Fibroblast of upper back skin (primary cell): ENCODE measurements at regions not wholly inside any gene's neighbourhood (a gene's known extent, or its start where the extent isn't known, plus 50 kb on each side); places are given as distances from the start of the nearest gene placed in this dataset.
"Not testable (repeated sequence)": the region's sequence is repeated elsewhere in the genome, so short reads cannot be mapped to it uniquely, and the experiment has no call there.

Experiments used
- DNase-seq: peaks from one replicate; pipeline ENCODE4 v3.0.0-alpha.2; 2013

DNA sequence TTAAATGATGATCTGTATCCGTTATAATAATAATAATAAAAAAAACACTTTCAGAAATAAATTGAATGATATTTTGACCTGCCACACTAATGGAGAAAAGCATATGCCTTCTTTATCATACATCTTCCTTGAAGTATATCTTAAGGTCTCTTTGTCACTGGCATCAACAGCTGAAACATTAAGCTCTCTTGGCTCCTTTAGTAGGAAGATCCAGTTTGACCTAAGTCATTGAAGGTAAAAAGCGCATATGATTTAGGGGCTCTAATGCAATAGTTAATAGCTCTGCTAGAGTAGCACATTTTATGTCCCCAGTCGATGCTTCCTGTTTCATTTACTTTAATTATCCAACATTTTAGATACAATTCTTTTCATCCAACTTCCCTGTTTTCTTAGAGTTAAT, 1010.8 kb downstream of the STPG2 start:
- no peak for DNase-seq

DNA sequence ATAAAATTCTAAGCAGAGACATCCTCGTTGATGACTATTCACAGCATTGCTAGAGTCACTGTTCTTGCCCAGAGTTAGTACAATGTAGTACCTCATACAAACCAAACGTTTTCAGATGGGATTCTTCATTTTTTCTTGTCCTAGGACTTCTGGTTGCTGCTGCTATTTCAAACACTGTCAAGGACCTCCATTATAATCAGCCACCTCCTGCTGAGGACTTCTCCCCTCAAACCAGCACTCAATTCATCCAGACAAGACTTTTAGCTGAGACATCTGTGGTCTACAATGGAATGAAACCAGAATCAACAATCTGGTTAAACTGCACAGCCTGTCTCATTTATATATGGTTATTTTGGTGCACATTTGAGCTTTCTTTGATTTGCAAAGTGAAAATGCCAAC, 1008.8 kb downstream of the STPG2 start:
- no peak for DNase-seq

DNA sequence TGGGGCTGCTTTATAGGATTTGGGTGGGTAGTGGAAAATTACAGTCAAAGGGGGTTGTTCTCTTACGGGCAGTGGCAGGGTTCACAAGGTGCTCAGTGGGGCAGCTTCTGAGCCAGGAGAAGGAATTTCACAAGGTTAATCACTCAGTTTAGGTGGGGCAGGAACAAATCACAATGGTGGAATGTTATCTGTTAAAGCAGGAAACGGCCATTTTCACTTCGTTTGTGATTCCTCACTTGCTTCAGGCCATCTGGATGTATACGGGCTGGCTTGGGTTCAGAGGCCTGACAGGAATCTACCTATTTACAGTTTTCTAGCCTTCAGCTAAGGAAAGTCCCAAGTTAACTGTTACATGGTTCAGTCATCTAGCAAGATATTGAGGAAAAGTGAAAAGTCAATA, 1003.5 kb downstream of the STPG2 start:
- DNase-seq, result no peak

DNA sequence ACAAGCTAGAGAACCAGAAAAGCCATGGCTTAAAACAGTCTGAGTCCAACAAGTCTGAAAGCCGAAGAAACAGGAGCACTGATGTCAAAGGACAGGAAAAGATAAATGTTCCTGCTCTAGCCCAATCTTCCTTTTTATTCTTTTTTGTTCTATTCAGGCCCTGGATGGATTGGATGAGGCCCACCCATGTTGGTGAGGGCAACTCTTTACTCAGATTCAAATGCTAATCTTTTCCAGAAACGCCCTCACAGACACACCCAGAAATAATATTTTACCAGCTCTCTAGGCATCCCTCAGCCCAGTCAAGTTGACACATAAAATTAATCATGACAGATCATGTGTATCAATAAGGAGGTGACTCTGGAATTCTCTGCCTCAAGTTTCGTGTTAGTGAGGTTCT, 1002.7 kb downstream of the STPG2 start:
- no peak for DNase-seq

DNA sequence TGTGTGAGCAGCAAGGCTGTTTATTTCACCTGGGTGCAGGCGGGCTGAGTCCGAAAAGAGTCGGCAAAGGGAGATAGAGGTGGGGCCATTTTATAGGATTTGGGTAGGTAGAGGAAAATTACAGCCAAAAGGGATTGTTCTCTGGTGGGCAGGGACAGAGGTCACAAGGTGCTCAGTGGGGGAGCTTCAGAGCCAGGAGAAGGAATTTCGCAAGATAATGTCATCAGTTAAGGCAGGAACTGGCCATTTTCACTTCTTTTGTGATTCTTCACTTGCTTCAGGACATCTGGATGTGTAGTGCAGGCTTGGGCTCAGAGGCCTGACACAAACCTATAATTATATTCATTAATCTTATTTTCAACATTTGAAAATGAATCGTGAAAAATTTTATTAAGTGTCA, 1001.9 kb downstream of the STPG2 start:
- not testable (repeated sequence) for DNase-seq

DNA sequence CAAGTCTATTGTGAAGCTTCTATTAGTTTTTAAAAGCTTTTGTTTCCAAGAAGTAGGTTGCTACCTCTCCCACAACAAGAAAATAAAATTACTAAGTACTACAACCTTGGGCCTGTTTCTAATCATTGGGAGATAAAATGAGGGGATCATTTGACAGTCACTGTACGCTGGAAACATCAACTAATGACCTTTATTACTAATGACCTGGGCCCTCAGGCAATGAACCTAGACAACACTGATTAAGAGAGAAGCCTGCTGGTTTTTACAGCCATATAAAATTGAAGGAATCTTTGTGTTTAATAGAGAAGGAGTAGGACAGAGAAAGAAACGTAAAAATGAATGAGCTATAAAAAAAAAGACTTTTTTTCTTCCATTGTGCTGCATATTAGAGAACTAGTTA, 1000.9 kb downstream of the STPG2 start:
- DNase-seq, result no peak

DNA sequence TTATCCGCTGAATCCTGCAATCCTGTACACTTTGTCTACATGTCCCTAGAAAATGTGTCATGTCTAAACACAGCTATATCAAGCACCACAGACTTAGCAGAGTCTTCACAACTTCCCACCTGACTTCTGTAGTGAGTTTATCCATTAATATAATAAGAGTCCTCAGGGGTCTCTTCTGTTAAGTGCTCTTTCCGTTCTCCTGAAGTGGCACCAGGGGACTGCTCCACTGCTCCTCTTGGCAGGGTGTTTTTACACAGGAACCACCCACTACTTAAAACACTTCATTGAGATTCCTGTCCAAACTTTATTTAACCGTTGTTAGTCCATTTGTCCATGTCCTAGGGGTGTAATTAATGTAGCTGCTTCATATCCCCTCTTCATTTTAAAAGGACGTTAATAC, 1000.4 kb downstream of the STPG2 start:
- DNase-seq, result no peak

DNA sequence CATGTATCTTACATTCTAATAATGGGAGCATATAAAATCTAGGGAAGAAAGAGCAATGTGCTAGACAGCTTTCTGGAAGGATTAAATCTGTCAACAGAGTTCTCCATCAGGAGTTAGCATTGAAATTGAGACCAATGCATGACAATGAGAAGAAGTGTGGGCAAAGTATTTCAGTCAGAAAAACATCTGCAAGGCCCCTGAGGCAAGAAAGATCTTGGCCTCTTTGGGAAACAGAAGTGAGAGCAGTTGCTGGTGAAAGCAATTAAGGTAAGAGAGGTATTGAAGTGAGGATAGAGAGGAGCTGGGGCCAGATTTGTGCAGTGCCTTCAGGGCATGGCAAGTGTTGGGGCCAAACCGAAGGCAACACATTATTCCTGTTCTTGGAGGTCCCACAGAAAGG, 999.1 kb downstream of the STPG2 start:
- DNase-seq, result no peak

DNA sequence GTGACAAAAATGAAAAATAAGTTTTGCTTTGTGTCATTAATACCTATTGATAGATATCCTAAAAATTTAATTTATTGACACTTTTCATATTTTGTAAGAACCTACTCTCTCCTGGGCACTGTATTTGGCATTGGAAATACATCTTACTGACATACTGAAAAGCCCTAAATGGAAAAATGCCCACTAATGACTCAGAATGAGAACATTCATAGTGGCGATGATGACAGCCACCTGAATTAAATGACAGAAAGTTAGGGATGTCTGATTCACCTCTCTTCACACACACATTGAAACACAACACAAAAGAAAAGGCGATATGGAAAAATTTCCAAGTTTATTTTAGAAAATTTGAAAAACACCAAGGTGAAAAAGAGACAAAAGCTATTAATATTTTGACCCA, 992.3 kb downstream of the STPG2 start:
- no peak for DNase-seq

DNA sequence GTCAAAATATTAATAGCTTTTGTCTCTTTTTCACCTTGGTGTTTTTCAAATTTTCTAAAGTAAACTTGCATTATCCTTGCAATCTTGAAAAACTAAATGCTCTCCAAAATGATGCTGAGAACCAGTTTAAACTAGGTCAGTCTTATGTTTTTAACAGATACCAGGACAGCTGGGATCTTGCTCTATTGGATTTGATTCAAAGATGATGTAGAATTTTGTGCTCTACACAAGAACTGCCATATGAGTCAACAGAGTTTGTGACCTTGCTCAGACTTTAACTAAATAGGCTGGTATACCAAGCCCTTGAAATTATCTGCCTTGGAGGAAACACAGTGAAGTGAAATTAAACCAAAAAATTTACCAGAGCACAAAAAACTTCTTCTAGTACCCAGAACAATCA, 991.1 kb downstream of the STPG2 start:
- DNase-seq, result no peak

DNA sequence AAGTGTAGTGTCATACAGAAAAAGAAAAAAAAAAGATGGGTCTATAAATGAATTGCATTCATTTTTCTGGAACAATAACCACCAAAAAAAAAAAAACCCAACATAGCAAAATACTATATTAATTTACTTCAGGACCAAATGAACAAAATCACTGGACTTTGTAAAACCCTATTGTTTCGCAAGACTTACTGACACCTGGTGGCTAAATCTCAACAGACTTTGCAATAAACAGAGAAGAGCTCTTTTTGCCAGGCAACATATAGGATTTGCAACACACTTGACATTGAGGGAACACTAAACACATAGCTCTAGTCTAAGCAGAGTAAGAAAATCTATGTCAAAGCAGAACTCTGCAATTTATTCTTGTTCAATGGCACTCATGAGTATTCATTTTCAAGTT, 990.2 kb downstream of the STPG2 start:
- DNase-seq, result no peak

DNA sequence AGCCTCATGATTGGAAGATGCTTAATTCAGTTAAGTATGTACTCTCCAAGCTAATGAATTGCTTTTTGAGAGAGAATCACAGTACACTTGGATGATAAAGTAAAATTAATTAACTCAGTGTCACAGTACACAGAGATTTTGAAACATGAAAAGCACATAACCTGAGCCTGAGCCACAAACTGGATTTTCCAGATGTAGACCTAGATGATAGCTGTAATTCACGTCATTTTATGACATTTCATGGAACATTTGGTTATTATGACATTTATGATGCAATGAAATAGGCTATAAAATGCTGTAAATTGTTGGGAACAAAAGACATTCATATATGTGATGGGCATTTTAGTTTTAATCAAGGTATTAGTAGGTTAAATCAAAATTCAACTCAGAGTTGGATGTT, 983.7 kb downstream of the STPG2 start:
- no peak for DNase-seq

DNA sequence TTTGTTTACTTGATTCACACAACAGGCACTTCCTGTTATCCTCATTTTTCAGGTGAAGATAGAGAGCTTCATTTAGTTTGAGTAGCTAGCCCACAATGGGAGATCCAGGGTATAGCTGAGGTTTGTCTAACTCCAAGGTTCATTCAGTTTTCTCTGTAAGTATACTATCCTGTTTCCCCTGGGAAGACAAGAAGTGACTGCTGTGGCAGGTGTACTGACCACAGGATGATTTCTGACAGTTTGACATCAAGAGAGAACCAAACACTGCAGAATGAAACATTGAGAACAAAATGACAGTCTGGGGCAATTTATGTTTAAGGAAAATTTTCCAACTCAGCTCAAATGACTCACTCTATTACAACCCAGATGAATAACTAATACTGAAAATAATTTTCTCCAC, 958.0 kb downstream of the STPG2 start:
- DNase-seq, result no peak

DNA sequence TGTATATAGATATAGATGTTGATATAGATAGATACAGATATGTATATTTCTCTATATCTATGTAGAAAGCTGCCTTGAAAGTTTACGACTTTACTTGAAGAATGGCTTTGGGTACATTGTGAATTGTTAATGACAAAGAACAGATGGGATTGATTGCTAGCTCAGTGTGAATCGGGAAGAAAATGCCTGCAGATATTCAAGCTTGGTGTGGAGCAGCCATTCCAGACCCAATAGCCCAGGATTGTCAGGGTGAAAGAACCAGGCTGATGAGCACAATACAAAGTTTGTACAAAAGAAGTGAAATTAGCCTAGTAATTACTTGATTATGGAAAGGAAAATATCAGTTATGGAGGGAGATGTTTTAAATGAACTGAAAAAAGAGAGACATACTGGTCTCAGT, 946.2 kb downstream of the STPG2 start:
- no peak for DNase-seq

DNA sequence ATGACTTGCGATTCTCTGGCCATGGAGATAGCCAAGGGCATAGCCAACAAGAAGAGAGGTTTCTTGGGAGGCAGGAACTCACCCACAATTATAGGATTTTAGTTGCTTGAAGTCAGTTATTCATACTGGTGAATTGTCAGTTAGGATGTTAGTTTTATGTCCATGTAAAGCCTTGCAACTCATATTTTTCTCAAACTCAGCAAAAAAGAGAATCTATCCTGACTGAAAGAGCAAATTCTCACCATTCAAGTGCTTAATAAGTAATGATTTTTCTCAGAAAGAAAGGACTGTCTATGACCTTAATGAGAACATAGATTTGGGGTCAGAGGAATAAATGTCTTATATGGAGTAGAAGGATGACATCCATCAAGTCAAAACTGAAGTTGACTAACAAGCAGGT, 934.5 kb downstream of the STPG2 start:
- DNase-seq, result no peak

DNA sequence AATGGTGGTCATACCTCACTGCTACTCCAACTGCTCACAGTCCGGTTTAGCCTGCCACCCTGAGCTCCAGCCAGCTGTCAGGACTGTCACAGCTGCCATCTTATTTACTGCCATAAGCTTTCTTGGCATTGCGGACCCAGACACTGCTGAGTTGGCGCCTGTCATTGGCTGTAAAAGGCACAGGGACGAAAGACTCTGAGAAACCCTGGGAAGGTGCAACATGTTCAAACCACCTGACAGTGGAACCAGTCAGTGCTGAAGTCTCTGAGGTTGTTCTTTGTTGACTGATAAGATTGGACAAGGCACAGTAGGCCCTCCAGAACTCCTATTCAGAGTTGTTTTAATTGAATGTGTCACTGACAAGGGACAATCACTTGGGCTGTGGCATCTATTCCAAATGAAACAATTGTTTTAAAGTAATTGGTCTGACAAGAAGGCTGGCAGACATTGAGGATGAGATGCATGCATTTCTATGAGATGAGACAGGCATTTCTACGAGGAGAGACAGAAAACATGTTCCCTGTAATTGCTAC, 927.8 kb downstream of the STPG2 start:
- no peak for DNase-seq

DNA sequence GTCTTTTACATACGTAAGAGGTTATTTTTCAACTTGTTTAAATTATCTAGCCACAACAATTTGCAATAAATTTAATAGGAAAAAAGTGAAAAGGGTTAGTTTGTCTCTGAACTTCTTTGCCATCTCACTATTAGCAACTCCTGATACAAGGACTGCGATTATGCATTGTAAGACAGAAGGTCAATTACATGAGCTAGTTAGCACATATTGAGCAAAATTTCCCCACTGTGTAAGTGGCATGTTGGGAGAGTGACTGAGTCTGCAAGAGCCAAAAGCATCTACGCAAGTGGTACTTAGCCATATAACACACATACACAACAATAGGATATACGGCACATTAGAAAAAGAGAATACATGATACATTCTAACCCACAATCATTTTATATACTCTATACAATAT, 927.2 kb downstream of the STPG2 start:
- no peak for DNase-seq

DNA sequence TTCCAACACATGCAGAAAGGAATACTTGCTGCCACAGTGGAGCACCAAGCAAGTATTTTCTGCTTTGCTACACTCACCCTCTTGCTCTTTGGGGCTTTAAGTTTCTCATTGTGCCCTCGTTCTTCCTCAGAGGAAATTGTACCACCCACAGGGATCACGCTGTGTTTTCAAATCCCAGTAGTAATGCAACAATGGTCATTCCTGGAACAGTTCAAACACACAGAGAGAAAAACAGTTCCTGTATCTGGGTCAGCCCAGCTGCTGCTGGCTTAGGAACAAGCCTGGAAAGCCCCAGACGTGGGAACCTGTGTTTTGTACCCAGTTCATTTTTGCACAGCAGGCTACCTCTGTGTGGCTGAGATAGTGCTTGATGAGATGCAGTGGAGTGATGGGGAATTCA, 907.8 kb downstream of the STPG2 start:
- DNase-seq, result no peak

DNA sequence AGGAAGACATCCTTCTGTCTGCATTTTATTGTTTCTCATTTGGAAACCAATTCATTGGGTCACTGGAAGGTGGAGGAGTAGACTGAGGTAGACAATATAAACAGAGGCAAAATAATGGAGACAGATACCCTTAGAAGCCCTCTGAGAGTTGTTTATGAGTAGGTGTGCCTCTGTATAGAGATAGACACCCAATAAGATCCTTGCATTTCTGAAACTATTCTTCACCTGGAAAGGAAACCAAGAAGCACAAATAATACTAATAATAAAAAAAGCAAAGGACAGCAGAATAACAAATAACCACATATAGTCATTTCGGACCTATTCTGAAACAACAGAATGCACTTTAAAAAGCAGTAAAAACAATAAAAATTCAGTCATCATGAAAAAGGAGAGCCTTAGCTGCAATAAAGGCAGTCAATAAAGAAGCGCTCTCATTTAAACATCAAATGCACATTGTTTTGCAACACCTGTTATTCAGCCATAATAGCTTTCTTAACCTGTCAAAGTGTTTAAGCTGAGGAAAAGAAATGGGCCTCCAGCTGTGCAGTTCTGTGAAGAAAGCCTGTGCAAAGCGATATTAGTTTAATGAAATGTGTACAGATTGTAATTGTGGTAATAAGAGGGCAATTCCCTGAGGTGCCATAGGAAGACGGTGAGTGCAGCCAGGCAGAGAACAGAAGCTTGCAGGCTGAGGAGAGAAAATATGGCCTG, 904.2 kb downstream of the STPG2 start:
- DNase-seq, result no peak

DNA sequence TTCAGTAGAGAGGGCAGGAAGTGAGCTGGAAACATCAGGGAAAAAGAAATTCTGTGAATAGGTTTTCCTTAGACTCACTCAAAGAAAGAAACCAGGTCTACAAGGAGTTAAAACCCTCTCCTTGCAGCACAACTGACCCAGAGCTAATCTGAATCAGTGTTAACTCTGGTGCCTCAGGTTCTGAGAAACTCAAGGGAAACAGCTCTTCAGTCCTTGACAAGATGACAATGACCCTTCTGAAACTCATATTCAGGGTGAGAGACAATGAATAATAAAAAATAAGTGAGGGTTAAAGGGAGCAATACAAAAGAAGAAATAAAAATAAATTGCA, 903.6 kb downstream of the STPG2 start:
- no peak for DNase-seq

DNA sequence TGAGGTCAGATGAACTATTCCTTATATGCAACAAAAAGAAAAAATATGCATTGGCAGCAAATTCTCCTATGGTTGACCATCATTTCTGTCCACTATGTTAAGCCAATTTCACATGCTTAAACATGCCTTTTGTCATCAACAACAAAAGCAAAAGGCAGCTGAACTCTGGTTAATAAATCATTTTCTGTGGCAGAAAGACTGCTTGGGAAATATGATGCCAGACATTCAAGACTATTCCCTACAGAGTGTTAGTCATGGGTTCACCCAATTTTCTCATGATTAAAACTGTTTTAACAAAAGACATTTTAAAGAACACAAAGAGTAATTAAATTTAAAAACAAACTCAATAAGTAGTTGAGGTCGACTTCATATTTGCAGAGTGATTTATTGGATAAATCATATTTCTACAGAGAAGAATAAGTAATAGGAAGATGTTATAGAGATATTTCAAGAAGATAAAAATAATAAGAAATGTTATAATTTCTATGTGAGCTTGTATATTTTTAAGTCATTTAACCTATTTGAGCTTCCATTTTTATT, 890.6 kb downstream of the STPG2 start:
- DNase-seq, result no peak

DNA sequence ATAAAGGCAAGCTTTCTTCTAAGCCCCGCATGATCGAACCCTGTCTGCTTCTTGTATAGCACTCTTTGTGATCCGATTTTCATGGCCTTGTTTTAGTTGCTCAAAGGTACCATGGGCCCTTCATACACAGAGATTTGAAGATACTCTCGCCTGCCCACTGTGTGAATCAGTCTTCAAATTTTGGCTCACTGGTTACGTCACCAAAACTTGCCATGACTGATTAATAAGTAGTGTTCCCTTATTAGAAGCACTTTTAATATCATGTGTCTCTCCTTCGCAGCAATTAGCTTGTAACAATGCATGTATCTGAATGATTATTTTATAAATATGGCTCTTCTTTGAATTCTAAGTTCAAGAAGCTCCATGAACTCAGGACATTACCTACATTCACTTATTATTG, 880.5 kb downstream of the STPG2 start:
- no peak for DNase-seq

DNA sequence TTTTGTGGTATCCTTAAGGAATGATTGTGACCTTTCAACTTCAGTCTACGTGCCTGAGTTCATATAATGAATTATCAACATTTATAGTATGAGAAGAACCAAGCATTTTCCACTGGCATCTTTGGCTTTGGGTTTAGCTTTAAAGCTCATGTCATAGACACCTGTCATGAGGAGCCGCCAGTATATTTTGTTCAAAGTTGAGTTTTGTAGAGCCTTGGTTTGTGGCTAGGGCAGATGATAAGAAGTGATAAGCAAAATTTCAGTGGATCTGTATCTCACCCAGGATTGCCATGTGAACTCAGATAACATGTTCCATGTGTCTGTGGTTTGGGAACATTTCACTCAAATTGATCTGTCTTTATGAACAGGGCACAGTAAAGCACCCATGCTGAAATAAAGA, 873.2 kb downstream of the STPG2 start:
- DNase-seq, result no peak

DNA sequence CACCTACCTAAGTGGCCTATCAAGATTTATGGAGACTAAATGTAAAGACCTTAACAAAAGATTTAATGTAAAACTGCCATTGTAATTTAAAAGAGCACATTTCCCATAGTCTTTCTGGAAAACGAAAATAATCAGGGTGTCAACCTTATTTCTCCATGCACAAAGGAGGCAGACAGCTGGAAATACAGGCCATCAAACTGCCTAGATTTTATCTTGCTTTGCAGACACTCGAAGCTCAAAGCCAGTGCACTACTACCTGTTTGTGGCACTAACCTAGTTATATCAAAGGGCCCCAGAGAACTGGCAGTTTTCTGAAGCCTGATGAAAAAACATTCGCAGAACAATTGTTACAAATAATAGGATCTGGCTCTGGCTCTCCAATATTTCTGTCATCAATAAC, 863.9 kb downstream of the STPG2 start:
- DNase-seq, result no peak

DNA sequence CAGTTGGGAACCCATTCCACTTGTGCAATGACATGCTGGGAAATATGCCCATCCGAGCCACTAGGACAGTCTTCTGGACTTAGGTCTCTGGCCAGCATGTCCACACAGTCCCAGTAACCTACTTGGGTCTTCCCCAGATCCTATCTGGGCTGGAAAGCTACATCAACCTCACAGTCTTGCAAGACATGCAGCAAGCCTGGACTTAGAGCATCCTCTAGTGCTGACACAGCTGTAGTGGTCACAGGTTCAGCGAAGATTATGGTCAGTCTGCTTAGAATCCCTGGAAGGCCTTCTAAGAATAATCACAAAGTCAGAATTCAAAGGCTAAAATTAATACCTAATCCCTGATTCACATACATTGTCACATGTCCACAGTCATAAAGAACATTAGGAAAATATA, 842.7 kb downstream of the STPG2 start:
- no peak for DNase-seq
